ENCODE measurements at regions not wholly inside any gene's neighbourhood (a gene's known extent, or its start where the extent isn't known, plus 50 kb on each side); places are given as distances from the start of the nearest gene placed in this dataset.

DNA sequence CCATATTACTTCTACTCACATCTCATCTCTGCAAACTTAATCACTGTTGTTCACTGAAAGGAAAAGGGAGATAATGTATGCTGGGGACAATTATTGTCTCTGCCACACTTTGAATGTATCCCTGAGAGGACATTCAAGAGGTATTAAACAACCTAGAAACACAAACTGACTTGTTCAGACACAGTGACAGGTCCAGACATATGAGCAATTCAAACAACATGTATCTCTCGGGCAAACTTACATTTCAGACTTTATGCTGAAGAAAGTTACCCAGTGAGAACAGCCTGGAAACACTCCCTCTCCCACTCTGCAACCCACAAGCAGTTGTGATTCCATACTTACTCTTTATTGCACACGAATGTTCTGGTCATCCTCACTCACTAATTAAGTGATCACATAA, 968.7 kb upstream of the SLC10A2 start:
- no peak for DNase-seq (ENCODE audit: low spot score)

- no peak for DNase-seq (ENCODE audit: low spot score)
Observed at GRCh38 chr13:104025303-104025702, 959.1 kb upstream of the SLC10A2 start.

DNA sequence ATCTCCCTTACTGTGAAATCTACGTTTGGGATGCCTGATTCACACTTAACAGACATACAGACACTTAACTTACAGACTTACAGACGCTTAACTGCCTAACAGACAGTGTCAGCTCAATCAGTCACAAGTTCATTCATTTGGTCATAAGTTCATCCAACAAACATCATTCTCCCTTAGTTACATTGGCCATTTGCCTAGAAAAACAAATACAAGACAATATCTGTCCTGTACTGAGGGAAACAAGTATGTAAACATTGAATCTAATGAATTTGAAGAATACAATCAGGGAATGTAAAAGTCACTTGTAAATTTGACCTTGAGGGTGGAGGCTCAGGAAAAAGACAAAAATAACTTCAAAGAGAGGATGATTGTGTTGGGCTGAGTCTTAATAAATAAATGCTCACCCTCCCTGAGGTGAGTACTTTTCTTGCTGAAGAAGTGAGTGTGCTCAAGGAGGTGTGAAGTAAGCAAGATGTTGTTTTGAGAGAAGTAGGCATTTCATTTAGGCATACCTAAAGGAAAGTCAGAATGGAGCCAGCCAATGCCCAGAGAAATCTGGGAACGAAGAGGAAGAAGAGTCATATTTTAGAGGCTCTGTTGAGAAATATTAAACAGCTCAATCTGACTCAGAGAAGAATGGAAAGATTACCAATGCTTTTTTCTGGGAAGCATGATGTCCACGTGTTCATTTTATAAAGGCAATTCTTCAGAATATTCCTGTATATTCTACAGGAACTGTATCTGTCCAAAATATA, 958.4 kb upstream of the SLC10A2 start:
- no peak for DNase-seq (ENCODE audit: low spot score)

GRCh38 chr13:104021806-104022397, 955.7 kb upstream of the SLC10A2 start:
- no peak for DNase-seq (ENCODE audit: low spot score)

DNA sequence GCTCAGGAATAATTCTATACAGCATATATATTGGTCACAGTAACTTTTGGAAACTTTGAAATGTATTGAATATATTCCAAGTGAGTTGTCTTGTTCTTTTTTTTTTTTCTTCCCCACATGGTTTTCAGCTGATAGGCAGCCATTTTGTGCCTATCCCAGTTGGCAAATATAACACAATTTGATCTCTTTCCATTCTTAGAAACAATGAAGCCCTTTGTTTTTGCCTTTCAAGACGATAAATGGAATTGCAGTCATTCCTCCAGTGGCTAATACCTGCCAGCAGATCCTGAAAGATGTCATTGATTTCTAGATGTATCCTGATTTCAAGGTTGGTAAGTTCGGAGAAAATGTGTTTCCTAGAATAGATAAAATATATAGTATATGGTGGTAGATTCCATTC, 951.1 kb upstream of the SLC10A2 start:
- no peak for DNase-seq (ENCODE audit: low spot score)

DNA sequence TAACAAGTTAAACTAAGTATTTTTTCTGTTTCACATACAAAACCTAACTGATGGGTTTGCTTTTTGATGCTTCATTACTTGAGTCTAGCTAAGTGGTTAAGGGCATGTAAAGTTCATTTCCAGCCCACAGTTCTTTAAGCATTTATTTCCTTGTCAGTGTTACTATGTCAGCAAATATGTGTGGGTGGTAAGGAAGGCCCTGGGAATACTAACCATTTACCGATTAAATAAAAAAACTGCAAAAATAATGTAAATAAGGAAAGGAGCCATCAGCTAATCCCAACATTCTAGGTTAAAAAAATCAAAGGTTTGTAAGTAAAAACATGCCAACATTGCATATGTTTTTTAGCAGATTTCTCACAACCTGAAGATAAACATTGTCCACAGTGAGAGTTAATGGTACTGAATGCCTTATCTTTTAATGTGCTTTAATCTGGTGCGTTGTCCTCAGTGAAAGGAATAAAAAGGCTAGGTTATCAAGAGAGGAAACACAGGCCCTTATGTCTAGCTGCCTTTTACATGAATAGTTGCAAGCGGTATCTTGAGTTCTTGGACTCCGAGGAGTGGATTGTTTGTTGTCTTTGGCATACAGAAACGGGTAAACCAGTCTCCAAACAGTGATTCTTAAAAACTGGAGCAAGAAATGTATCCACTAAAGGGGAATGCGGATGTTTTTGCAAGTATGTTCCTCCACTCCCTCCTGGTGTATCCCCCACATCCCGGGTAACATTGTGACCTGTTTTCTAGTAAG, 949.6 kb upstream of the SLC10A2 start:
- DNase-seq (ENCODE audit: low spot score): no peak

DNA sequence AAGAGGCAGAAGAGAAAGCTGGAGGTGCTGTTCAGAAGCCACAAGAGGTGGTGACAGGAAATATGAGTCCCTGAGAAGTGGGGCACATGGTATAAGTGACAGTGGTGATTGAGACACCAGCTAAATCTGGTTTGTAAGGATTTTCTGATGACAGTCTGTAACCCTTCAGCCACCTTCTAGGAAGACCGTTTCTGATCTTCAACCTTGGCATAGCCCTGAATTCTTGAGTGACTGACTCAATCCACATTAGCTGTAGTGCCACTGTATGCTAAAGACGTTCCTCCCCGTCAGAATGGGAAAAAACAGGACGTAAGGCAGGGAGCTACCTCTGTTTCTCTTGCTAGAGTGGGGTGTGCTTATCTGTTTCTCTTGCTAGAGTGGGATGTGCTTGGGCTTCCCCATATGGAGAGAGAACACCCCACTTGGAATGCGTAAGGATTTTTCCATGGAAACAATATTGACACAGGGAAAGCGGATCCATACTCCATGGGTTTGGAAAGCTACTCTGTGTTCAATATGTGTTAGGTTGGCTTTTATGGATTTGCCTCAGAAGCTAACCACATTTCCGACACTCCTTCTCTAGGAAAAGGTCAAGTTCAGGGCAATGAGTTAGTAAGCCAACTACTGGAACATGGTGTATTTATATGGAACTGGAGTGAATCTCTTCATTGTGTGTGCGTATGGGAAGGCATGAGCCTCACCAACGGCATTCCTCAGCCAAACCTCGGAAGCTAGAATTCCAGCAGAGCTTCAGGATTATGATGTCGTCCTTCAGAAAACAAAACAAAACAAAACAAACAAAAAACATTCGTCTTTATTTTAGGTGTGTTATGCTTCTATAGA, 948.8 kb upstream of the SLC10A2 start:
- DNase-seq (ENCODE audit: low spot score): no peak

GRCh38 chr13:104011505-104012241, 945.5 kb upstream of the SLC10A2 start:
- DNase-seq (ENCODE audit: low spot score): no peak

DNA sequence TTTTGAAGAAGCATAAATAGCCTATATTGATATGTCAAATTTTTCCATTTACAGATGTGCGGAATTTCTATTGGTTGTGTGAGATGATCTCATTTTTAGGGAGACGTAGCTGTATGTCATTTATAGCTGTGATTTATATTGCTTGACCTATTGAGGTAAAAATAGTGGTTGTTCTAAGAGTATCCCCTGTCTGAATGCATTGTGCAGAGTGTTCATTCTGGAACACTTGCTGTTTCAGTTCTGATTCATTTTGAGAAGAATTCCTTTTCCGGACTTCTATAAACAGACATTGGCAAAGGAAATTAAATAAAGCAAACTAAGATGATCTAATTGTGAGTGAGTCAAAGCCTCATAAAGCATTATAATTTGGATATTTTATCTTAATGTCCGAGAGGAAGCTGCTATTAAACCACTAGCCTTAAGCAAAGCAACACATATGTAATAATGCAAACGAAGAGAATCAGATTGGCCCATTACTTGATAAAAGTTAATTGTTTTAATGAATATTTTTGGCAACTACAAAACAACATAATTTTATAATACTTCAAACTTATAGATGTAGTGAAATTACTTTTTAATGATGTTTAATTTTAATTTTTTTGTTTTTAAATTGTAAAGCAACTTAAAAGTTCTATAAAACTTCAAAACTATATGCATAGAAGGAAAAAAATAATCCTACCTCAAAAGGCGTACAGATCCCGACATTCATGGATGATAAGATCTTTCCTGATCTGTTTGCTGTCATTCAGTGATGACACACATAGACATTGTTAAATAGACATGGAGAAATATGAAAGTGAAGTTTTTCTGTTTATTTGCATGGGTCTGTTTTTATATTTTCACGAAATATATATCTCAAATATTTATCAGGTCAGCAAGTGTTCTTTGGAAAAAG, 942.6 kb upstream of the SLC10A2 start:
- DNase-seq (ENCODE audit: low spot score): no peak

- no peak for DNase-seq (ENCODE audit: low spot score)
Observed at GRCh38 chr13:104008075-104008474, 941.9 kb upstream of the SLC10A2 start.

GRCh38 chr13:104006625-104007075, 940.4 kb upstream of the SLC10A2 start:
- no peak for DNase-seq (ENCODE audit: low spot score)

DNA sequence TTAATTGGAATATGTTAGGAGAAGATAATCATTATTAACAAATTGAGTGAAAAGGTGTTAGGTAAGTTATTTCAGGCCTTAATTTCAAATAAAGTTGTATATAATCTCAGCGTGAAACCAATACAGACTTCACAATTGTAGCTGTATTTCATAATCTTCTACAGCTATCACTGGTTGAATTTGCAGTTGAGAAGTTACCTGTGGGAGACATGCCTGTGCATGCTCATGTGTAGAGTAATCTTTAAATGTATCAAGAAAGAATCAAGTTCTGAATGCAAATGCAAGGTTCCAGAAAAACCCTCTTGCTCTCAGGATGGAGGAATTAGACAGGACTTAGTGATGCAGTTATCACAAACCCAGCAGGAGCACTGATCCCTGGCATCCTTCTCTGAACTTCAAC, 938.4 kb upstream of the SLC10A2 start:
- DNase-seq (ENCODE audit: low spot score): no peak

DNA sequence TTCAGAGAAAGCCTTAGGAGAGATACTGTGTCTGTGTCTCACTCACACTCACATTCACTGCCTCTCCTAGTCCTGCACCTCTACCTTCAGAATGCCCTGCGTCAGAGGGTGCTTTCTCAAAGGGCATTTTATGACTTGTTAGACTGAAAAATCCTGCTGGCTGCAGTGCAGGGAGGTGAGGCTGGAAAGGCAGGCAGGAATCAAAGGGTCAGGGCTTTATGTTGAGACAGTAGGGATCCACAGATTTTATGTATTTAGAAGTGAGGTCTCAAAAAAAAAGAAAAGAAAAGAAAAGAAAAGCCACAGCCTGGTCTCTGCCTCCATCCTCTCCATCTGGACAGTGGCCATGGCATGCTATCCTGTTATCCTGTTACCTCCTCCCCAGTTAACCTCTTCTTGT, 936.0 kb upstream of the SLC10A2 start:
- no peak for DNase-seq (ENCODE audit: low spot score)

- DNase-seq (ENCODE audit: low spot score): no peak
Observed at GRCh38 chr13:104001766-104002165, 935.5 kb upstream of the SLC10A2 start.

DNA sequence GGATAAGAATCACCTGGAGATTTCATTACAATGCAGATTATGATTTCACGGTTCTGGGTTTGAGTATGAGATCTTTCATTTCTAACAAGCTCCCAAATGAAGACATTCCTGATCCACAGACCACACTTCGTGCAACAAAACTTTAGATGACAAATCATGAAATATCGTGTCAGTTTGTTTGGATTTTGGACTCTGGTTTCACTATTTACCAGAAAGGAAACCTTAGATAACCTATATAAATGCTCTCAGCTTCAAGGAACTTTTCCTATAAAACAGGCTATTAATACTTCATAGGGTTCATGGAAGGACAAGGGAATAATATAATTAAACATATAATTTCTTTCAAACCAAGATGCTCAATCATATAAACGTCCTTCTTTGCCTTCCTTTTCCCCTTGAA, 930.5 kb upstream of the SLC10A2 start:
- DNase-seq (ENCODE audit: low spot score): no peak

GRCh38 chr13:103983948-103984347, 917.7 kb upstream of the SLC10A2 start:
- no peak for DNase-seq (ENCODE audit: low spot score)

GRCh38 chr13:103976371-103976770, 910.2 kb upstream of the SLC10A2 start:
- DNase-seq (ENCODE audit: low spot score): no peak

- DNase-seq (ENCODE audit: low spot score): no peak
Observed at GRCh38 chr13:103973740-103974139, 907.5 kb upstream of the SLC10A2 start.

DNA sequence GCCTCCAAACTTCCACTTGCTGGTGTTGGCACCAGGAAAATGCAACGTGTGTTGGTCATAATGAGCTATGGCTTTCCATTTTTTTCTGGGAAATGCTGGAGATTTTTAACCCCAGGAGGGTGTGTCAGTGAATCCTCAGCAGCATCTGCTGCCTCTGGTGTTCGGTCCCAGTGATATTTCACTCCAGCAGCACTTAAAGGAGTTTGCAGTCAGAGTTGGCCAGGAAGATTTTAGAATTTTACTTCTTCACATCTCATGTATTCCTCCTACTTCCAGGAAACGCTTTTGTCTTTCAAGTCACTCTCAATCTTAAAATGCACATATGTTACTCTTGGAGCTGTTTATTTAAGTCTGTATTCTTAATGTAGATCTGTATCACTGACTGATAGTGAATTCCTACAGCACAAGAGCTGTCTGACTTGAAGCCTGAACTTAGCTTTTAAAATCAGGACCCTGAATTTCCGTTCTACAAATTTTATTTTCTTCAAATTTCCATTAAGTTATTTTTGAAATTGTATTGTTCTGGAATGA, 903.4 kb upstream of the SLC10A2 start:
- no peak for DNase-seq (ENCODE audit: low spot score)
